Chondrocyte (in vitro differentiated cells): ENCODE measurements at regions not wholly inside any gene's neighbourhood (a gene's known extent, or its start where the extent isn't known, plus 50 kb on each side); places are given as distances from the start of the nearest gene placed in this dataset.

Experiments used
- DNase-seq: peaks from one replicate; pipeline ENCODE4 v3.0.0; 2021; ENCODE audit warnings: mixed read lengths, low spot score
- H3K27ac Mint-ChIP-seq: one replicate; pipeline ENCODE4 v1.8.0; 2021; ENCODE audit warnings: mild to moderate bottlenecking, moderate library complexity, mixed read lengths; ENCODE audit not compliant: unreplicated experiment
- H3K27me3 Mint-ChIP-seq: 2 replicates; pipeline ENCODE4 v1.8.0; 2021; ENCODE audit warnings: low read depth, mixed read lengths
- H3K36me3 Mint-ChIP-seq: 2 replicates; pipeline ENCODE4 v1.8.0; 2021; ENCODE audit warnings: low read depth, mixed read lengths
- H3K4me1 Mint-ChIP-seq: 2 replicates; pipeline ENCODE4 v1.8.0; 2021; ENCODE audit warnings: low read depth, mild to moderate bottlenecking, mixed read lengths
- H3K4me3 Mint-ChIP-seq: one replicate; pipeline ENCODE4 v1.8.0; 2021; ENCODE audit warnings: mild to moderate bottlenecking, moderate library complexity, mixed read lengths; ENCODE audit not compliant: unreplicated experiment
- H3K9me3 Mint-ChIP-seq: 2 replicates; pipeline ENCODE4 v1.8.0; 2021; ENCODE audit warnings: low read depth, mixed read lengths
- TF ChIP-seq, protein P1 (sequence below): fragments of 200-600 bp; sonication (generic); IDR thresholded peaks from 2 replicates; pipeline ENCODE4 v1.5.0; 2021; ENCODE audit warnings: antibody characterized with exemption, mild to moderate bottlenecking, moderate library complexity

DNA sequence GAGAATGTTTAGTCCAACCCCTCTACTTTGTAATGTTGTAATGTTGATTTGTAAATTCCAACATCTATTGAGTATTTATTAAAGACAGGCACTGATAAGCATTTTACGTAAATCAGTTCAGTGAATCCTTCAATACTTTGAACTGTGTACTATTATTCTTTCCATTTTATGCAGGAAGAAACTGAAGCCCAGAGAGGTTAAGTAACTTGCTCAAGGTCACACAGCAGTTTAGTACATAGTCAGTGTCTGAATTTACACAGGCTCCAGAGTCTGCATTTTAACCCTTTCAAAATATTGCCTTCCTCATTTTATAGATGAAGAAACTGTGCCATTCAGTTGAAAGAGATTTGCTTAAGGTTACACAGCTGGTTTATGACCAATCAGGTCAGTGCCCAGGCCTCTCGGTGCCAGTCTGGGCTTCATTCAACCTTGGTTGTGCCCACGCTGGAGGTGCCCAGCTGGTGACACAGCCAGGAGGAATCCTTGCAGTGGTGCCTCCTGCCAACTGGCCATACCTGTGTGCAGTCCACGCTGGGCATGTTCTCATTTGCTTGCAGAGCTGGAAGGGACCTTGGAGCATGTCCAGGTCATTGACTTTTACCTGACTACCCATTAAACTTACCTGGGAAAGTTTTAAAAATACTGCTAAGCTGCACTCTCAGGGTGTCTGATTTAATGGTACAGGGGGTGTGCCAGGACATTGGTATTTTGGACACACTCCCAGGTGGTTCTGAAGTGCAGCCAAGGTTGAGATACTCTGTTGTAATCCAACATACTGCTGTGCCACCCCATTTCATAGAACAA, 74.3 kb upstream of the CYRIA start:
- H3K9me3 Mint-ChIP-seq: no peaks in the 10 kb centered on the region
- no peaks in the 10 kb centered on the region for H3K36me3 Mint-ChIP-seq
- H3K4me1 Mint-ChIP-seq: no peaks in the 10 kb centered on the region
- no peak overlapping the region for H3K27ac Mint-ChIP-seq
- TF ChIP-seq, protein P1, sequence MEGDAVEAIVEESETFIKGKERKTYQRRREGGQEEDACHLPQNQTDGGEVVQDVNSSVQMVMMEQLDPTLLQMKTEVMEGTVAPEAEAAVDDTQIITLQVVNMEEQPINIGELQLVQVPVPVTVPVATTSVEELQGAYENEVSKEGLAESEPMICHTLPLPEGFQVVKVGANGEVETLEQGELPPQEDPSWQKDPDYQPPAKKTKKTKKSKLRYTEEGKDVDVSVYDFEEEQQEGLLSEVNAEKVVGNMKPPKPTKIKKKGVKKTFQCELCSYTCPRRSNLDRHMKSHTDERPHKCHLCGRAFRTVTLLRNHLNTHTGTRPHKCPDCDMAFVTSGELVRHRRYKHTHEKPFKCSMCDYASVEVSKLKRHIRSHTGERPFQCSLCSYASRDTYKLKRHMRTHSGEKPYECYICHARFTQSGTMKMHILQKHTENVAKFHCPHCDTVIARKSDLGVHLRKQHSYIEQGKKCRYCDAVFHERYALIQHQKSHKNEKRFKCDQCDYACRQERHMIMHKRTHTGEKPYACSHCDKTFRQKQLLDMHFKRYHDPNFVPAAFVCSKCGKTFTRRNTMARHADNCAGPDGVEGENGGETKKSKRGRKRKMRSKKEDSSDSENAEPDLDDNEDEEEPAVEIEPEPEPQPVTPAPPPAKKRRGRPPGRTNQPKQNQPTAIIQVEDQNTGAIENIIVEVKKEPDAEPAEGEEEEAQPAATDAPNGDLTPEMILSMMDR: no peak
- peaks cover 23% of the 10 kb centered on the region for H3K27me3 Mint-ChIP-seq
- no peak for DNase-seq
- H3K4me3 Mint-ChIP-seq: no peak overlapping the region

- Mint-ChIP-seq H3K27me3 (peaks cover 27% of the 10 kb centered on the region), H3K27ac (no peak overlapping the region), H3K4me3 (no peak overlapping the region), H3K36me3 (no peaks in the 10 kb centered on the region), H3K4me1 (no peaks in the 10 kb centered on the region), H3K9me3 (no peaks in the 10 kb centered on the region)
- no peak for DNase-seq
- TF ChIP-seq, protein P1: no peak
Measured at GRCh38 chr2:16738361-16739225, 73.0 kb upstream of the CYRIA start.

GRCh38 chr2:16737812-16738211, 72.2 kb upstream of the CYRIA start:
- no peak overlapping the region for H3K4me3 Mint-ChIP-seq
- TF ChIP-seq, protein P1: no peak
- peaks cover 27% of the 10 kb centered on the region for H3K27me3 Mint-ChIP-seq
- no peaks in the 10 kb centered on the region for H3K9me3 Mint-ChIP-seq
- no peak for DNase-seq
- no peaks in the 10 kb centered on the region for H3K4me1 Mint-ChIP-seq
- H3K36me3 Mint-ChIP-seq: no peaks in the 10 kb centered on the region
- no peak overlapping the region for H3K27ac Mint-ChIP-seq

DNA sequence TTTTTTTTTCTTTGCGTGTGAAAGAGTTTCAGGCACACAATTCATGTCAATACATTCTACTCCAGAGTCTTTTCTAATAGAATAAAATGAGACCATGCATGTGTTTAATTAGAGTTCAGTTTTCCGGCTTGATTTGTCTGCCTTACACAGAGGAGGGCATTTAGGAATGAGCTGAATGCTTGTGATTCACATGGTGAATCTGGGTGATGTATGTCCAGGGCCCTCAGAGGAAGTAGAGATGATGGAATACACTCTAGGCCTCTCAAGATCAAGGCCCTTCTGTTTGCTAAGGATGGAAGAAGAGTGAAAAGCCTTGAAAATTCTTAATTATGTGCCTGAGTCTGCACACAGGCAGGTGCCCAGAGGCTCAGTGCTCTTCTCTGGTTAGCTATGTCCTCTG, 71.0 kb upstream of the CYRIA start:
- no peak for DNase-seq
- TF ChIP-seq, protein P1: no peak
- H3K4me1 Mint-ChIP-seq: no peaks in the 10 kb centered on the region
- no peak overlapping the region for H3K27ac Mint-ChIP-seq
- no peak overlapping the region for H3K4me3 Mint-ChIP-seq
- peaks cover 27% of the 10 kb centered on the region for H3K27me3 Mint-ChIP-seq
- H3K9me3 Mint-ChIP-seq: no peaks in the 10 kb centered on the region
- no peaks in the 10 kb centered on the region for H3K36me3 Mint-ChIP-seq

DNA sequence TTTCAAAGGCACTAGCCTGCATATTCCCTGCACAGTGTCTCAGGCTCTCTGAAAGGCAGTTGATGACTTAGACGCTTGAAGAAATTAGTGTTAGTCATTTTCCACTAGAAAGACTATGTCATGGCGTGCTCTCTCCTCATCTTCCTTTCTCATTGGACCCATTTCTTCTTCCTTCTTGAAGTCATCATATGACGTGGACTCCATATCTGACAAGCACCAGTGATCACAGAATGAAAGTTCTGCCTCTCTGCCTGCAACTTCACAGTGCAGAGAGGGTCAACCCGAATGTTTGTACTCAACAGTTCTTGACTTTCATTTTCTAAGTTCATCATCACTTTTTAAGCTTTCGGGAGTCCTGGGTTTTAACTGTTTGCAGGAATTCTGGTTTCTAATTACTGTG, 63.7 kb upstream of the CYRIA start:
- no peak for DNase-seq
- TF ChIP-seq, protein P1: no peak
- no peak overlapping the region for H3K27ac Mint-ChIP-seq
- H3K9me3 Mint-ChIP-seq: no peaks in the 10 kb centered on the region
- H3K36me3 Mint-ChIP-seq: no peaks in the 10 kb centered on the region
- no peaks in the 10 kb centered on the region for H3K4me1 Mint-ChIP-seq
- H3K27me3 Mint-ChIP-seq: peaks cover 43% of the 10 kb centered on the region
- H3K4me3 Mint-ChIP-seq: no peak overlapping the region
